GM10248 (cell line): ENCODE measurements at regions not wholly inside any gene's neighbourhood (a gene's known extent, or its start where the extent isn't known, plus 50 kb on each side); places are given as distances from the start of the nearest gene placed in this dataset.
"Not testable (repeated sequence)": the region's sequence is repeated elsewhere in the genome, so short reads cannot be mapped to it uniquely, and the experiment has no call there.

Experiments
- CTCF ChIA-PET: fragments of 300-600 bp; sonication (Branson Sonifier 250); formaldehyde crosslinking; extraction: SDS; loops from one replicate; lab custom pipeline; 2021; ENCODE audit warnings: antibody characterized with exemption; lab: Yijun Ruan, JAX
- POLR2A ChIA-PET: fragments of 350-650 bp; sonication (Branson Sonifier 250); formaldehyde crosslinking; extraction: SDS; loops from one replicate; lab custom pipeline; 2020; ENCODE audit warnings: antibody characterized with exemption; lab: Yijun Ruan, JAX
- DNase-seq: peaks from one replicate; pipeline ENCODE4 v3.0.0; 2012; ENCODE audit errors: extremely low spot score
- TF ChIP-seq, protein P1 (sequence below): IDR thresholded peaks from 2 replicates; pipeline ENCODE4 v1.5.1; 2012; ENCODE audit warnings: mild to moderate bottlenecking, low read depth; ENCODE audit errors: extremely low read depth, missing control alignments, control extremely low read depth

DNA sequence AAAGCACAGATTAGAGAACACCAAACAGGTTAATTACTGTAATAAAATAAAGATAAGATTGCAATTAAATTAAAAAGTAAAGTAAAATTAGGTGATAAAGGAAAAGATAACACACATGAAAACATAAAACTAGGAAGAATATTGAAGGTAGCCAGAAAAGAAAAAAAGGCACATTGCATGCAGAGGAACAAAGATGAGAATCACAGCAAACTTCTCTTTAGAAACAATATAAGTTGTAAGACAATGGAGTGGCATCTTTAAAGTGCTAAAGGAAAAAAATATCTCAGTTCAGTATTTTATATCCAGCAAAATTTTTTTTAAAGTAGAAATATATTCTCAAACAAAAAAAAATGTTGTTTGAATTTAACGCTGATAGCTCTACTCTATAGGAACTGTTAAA lies 366.0 kb downstream of the CPS1 start:
- no peak for DNase-seq
- ChIA-PET POLR2A (no interaction called here), CTCF (interaction anchor here (1.5 kb wide), 1 partner anchor 9 kb away, joined by 5 read pairs; no protein-coding TSS in a partner anchor)
- TF ChIP-seq, protein P1, sequence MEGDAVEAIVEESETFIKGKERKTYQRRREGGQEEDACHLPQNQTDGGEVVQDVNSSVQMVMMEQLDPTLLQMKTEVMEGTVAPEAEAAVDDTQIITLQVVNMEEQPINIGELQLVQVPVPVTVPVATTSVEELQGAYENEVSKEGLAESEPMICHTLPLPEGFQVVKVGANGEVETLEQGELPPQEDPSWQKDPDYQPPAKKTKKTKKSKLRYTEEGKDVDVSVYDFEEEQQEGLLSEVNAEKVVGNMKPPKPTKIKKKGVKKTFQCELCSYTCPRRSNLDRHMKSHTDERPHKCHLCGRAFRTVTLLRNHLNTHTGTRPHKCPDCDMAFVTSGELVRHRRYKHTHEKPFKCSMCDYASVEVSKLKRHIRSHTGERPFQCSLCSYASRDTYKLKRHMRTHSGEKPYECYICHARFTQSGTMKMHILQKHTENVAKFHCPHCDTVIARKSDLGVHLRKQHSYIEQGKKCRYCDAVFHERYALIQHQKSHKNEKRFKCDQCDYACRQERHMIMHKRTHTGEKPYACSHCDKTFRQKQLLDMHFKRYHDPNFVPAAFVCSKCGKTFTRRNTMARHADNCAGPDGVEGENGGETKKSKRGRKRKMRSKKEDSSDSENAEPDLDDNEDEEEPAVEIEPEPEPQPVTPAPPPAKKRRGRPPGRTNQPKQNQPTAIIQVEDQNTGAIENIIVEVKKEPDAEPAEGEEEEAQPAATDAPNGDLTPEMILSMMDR, result no peak

DNA sequence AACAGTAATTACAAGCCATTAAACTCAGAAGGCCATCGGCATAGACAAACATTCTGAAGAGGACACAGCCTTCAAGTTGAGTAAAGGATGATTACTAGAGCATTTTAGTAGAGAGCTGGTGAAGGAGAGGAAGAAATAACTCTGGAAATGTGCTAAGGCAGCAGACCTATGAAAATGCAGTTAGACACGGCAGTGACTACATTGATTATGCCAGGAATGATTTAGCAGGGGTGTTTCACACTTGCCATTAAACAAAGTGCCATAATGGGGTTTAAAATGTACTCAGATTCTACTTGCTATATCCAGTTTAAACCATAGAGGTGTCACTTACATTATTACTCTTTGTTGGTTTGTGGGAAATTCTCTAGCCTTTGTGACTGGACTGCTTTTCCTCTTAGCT lies 372.3 kb downstream of the CPS1 start:
- no peak for DNase-seq
- POLR2A ChIA-PET, result no interaction called here
- CTCF ChIA-PET, result no interaction called here
- TF ChIP-seq, protein P1, result no peak

DNA sequence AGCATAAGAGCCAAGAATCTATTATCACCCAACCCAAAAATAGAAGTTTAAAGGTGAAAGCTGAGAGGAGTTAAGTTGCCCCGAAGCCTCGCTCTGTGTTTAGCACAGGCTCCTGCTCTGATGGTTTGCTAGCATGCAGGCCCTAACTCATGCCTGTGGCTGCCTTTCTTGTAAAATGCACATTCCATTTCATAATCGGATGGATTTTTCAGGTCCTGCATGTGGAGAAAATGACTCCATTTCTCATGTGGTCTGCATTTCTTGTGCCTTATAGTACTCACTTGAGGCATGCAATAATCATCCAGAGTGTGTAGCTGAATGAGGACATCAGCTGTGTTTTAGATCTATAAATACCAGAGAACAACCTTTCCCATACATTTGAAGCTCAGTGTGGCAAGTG lies 381.8 kb downstream of the CPS1 start:
- DNase-seq, result no peak
- TF ChIP-seq, protein P1, result no peak
- ChIA-PET CTCF (no interaction called here), POLR2A (no interaction called here)

DNA sequence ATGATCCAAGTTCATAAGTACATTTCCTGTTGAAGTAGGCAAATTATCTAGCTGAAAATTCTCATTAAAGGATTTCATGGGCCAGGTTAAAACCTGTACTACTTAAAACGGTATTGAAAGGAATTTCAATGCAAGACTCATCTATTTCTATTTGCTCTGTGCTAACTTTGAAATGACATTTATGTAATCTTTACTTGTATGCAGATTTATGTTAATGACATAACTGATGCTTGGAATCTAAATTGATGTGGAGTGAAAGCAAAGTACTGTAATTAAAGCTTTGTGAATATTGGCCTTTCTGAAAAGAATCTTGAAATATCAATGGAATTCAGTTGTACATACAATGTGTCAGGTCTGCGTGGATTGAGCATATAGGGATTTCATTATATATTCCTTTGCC lies 390.0 kb downstream of the CPS1 start:
- TF ChIP-seq, protein P1, result no peak
- DNase-seq, result no peak
- CTCF ChIA-PET, result no interaction called here
- POLR2A ChIA-PET, result no interaction called here

DNA sequence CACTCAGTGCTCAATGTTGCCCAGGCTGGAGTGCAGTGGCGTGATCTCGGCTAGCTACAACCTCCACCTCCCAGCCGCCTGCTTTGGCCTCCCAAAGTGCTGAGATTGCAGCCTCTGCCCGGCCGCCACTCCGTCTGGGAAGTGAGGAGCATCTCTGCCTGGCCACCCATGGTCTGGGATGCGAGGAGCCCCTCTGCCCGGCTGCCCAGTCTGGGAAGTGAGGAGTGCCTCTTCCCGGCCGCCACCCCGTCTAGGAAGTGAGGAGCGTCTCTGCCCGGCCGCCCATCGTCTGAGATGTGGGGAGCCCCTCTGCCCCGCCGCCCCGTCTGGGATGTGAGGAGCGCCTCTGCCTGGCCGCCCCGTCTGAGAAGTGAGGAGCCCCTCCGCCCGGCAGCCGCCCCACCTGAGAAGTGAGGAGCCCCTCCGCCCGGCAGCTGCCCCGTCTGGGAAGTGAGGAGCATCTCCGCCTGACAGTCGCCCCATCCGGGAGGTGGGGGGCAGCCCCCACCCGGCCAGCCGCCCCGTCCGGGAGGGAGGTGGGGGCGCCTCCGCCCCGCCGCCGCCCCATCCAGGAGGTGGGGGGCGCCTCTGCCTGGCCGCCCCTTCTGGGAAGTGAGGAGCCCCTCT lies 394.1 kb downstream of the CPS1 start:
- DNase-seq, POLR2A ChIA-PET, CTCF ChIA-PET: not testable (repeated sequence)

DNA sequence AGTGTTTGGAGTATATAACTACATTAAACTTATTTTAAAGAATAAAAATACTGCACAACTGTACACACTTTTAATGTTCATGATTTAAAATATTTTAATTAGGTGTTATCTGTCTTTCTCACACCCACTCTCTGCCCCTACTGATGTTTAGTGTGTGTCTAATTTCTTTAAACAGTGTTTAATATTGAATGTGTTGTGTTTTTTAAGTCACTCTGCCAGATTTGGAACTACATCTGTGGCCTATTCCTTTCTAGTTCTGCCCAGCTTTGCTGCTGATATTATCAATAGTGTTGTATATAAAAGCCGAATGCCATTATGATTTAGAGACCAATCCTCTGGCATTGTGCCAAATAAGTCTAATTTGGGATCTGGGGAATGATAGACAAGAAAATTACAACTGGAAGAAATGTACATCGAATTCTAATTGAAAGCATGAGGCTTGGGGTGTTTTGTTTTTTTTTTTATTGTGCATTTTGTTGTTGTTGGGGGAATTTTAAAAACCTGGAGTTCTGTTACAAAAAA lies 398.0 kb downstream of the CPS1 start:
- ChIA-PET POLR2A (no interaction called here), CTCF (no interaction called here)

DNA sequence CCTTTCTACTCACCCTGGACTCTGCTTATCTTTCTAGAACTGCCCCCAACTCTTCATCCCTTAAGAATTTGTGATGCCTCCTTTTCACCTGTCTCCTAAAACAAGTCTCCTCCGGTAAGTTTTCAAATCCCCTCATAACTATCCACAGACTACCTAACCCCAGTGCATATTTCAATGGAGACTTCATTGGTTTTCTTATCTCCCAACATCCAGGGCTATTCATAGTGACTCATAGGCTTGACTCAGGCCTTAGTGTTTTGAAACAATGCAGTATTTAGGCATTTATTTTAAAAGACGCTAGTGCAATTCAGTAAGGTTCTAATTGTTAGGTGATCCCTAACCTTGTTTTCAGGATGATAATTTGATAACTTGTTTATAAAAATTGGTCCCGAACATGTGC lies 399.2 kb downstream of the CPS1 start:
- TF ChIP-seq, protein P1, result no peak
- POLR2A ChIA-PET, result no interaction called here
- CTCF ChIA-PET, result no interaction called here
- no peak for DNase-seq

More for the DNA sequence above, 398.0 kb downstream of the CPS1 start:
- TF ChIP-seq, protein P1, result no peak
- DNase-seq, result no peak
